HG03432 (cell line): ENCODE measurements at regions not wholly inside any gene's neighbourhood (a gene's known extent, or its start where the extent isn't known, plus 50 kb on each side); places are given as distances from the start of the nearest gene placed in this dataset.
"Not testable (repeated sequence)": the region's sequence is repeated elsewhere in the genome, so short reads cannot be mapped to it uniquely, and the experiment has no call there.

ENCODE experiments used
- ATAC-seq: cut with Tn5 transposase; IDR thresholded peaks from one replicate; pipeline ENCODE4 v1.9.1; 2021; ENCODE audit warnings: mild to moderate bottlenecking, moderate library complexity; ENCODE audit not compliant: unreplicated experiment

- no peak for ATAC-seq
Observed at GRCh38 chrX:140342410-140342809, 162.5 kb downstream of the SOX3 start.

GRCh38 chrX:140337263-140337662 is 167.6 kb downstream of the SOX3 start:
- ATAC-seq = no peak

GRCh38 chrX:140318296-140318695 is 186.6 kb downstream of the SOX3 start:
- no peak for ATAC-seq

DNA sequence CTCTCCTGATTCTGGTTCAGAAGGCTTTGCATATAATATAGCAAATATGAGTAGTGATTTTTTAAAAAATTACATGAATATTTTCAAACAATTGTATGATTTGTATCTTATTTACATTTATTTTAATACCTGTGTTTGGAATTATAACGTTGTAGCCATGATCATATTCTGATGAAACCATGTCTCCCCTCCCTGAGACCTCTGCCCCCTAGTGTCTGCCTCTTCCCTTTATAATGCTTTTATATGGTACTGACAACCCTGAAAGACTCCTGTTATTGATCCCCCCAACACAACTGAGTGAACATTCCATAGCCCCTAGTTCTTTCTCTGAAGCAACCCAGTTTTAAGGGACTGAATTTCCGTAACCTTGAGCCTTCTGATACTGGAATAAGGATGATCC is 187.4 kb downstream of the SOX3 start:
- no peak for ATAC-seq

GRCh38 chrX:140298960-140299825 is 205.7 kb downstream of the SOX3 start:
- ATAC-seq = no peak

GRCh38 chrX:140297273-140297672 is 207.6 kb downstream of the SOX3 start:
- ATAC-seq = no peak

DNA sequence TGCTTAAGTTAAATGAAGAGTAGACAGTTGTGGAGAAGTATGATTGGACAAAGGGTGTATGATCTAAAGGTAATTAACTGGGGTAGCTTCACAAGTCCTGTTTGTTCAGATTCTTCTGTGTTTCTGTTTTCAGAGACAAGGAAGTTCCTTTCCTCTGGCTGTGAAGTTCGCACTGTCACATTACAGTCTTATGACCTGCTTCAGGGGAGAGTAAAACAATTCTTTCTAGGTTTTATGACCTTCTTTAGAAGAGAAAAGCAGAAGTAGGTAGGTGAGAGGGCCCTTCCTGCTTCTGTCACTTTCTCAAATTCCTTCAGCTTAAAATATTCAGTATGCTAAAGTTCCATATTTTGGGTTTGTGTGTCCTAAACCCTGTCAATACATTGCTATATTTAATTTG is 211.9 kb downstream of the SOX3 start:
- no peak for ATAC-seq

DNA sequence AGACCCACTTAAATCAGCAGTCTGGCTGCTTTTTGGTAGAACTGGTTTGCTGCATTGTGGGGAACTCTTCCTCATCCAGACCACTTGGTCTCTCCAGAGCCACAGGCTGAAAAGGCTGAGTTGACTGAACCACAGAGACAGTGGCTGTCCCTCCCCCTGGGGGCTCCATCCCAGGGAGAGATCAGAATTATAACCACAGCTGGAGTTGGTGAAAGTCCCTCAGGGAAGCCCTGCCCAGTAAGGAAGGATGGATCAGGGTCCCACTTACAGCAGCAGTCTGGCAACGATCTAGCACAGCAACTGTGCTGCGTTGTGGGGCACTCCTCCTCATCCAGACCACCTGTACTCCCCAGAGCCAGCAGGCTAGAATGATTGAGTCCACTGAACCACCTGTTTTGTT is 212.7 kb downstream of the SOX3 start:
- no peak for ATAC-seq

DNA sequence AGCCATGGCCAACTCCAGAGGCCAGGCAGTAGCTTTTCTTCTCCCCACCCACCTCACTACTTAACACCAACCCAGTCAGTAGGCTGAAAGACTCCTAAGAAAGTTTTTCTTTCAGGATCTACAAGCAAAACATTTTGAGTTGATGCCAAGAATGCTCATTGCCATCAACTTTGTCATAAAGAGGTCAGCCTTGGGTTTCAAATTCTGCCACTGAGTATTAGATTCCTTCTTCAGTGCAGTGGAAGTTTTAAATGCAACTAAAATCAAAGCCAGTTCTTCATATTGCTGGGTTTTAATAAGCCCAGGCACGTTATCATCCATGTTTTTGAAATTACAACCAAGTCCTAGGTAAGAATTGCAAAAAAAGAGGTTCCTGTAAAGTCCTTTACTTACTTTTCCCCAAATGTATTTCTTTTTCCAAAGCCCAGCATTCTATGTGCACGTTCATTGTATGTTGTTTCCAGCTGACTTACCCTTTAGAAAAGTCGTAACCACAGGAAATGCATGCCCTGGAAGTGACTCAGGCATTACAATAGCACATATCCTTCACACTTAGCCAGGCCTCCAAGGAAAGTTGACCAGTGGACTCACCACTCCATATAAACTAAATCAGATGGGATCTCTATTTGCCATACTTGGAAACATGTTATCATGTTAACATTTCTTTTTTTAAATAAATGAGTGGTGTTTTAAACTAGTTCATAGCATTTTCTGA is 229.9 kb downstream of the SOX3 start:
- no peak for ATAC-seq

- ATAC-seq = no peak
Observed at GRCh38 chrX:140273921-140274320, 230.9 kb downstream of the SOX3 start.

DNA sequence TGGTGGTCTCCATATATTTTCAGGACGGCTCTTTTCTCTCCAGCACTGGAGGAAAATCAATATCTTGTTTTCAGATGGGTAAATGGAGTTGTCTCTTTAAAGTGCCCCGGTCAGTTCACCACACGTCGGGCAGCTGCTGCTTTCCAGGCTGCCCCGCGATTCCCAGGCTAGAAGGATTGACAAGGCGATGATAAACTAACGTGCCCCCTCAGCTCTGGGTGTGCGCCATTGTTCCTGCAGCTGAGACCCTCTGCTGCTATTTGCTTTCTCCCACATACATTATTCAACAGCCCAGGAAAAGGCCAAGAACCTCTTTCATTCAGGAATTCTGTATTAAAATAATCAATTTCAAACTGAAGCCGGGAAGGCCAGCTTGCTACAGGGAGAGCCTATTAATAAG is 254.5 kb downstream of the SOX3 start:
- no peak for ATAC-seq

DNA sequence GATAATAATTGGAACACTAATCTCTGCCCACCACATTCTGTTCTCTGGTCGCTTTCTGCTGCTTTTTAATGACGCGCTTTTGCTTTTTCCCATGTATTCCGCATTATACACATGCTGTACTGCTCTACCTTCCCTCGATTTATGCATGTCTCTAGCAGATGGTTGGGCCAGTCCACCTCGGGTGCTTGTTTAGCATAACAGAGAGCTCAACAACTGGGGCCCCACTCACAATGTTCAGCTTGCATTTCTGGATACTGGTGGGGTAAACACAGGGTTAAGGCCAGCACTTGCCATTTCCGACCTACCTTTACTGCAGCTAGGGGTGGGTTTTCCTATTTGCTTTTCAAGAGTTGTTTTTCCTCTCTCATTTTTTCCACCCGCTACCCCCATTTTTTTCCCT is 255.8 kb downstream of the SOX3 start:
- no peak for ATAC-seq

DNA sequence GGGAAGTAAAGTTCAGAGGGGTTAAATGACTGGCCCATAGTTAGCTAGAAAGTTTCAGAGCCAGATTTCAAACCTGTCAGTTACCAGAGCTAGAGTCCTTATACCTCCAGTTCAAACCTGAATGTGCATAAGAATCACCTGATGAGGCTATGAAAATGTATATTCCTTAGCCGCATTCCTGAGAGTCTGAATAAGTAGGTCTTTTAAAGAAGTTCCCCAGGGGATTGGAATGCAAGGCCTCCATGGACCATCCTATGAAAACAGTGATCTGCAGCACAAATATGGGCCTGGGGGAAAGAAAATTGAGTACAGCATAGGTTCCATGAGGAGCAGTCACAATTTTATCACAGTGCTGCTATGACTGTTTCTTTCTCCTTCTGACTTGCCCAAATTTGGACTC is 263.9 kb upstream of the CXorf66 start:
- no peak for ATAC-seq

GRCh38 chrX:140226037-140226436 is 260.7 kb upstream of the CXorf66 start:
- ATAC-seq = not testable (repeated sequence)

GRCh38 chrX:140215894-140216293 is 250.6 kb upstream of the CXorf66 start:
- ATAC-seq = not testable (repeated sequence)

- not testable (repeated sequence) for ATAC-seq
Observed at GRCh38 chrX:140214518-140214917, 249.2 kb upstream of the CXorf66 start.

DNA sequence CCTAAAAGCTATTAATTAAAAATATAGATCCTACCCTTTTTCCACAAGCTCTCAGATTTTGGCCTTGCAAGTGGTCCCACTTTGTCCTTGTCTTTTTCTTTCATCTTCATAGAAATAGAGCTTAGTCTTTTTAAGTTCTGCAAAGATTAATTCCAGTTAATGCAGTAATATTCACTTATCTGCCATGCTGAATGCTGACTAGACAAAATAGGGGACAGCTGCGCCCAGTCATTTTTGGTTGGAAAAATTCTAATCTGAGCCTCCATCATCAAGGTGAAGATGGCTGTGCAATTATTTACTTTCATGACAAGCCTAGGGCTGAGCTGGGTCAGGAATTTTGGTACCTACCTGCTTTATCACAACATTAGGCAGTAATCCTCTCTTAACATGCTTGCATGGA is 241.3 kb upstream of the CXorf66 start:
- ATAC-seq = no peak

GRCh38 chrX:140190441-140191108 is 225.3 kb upstream of the CXorf66 start:
- no peak for ATAC-seq

- no peak for ATAC-seq
Observed at GRCh38 chrX:140180585-140180984, 215.3 kb upstream of the CXorf66 start.

DNA sequence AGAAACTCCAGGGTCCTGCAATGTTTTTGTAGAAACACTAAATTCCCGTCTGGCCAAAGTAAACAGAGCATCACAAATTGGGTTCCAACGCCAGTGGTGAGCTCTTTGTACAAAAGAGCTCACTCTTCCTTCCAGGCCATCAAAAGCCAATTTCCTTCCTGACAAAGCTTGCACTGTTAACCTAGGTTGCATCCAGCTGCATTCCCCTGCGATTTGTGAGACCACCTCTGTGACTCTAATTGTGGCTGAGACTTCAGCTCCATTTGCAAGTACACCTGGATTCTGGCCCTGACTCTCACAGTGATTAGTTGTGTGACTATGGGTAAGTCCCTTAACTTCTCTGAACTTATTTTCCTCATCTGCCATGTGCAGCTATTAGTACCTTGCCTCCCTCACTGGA is 212.5 kb upstream of the CXorf66 start:
- no peak for ATAC-seq

GRCh38 chrX:140172401-140172800 is 207.1 kb upstream of the CXorf66 start:
- ATAC-seq = no peak

GRCh38 chrX:140167551-140167950 is 202.2 kb upstream of the CXorf66 start:
- no peak for ATAC-seq
